GM13976 (cell line): ENCODE measurements at regions not wholly inside any gene's neighbourhood (a gene's known extent, or its start where the extent isn't known, plus 50 kb on each side); places are given as distances from the start of the nearest gene placed in this dataset.

Source experiments
- DNase-seq: peaks from one replicate; pipeline ENCODE4 v3.0.0; 2012; ENCODE audit warnings: low spot score
- in situ Hi-C: fragments of 300-500 bp; cut with MboI; formaldehyde crosslinking; loops from one replicate; pipeline ENCODE4 v1.12.0; 2022; ENCODE audit warnings: low sequenced_read_pairs, mixed read lengths, inconsistent platforms; ENCODE audit not compliant: unreplicated experiment
- TF ChIP-seq, protein P1 (sequence below): IDR thresholded peaks from 2 replicates; pipeline ENCODE4 v1.5.1; 2012; ENCODE audit warnings: borderline replicate concordance, mild to moderate bottlenecking; ENCODE audit not compliant: insufficient read depth; ENCODE audit errors: extremely low read depth, missing control alignments, control extremely low read depth

DNA sequence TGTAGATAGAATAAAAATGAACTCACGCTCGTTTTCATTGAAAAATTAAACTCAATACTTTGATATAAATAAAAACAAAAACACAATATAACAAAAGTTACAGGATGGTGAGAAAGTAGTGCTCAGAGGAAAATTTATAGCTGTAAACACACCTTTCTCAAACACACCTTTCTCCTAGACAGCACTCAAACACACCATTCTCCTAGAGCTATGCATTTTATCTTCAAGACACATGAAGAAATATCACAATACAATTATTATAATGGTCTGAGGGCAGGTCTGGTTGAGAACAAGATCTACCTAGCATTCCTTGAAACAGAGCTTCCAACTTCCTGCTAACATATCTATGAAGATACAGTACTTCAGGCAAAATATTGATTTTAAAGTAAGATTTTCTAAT lies 183.4 kb upstream of the NBEA start:
- no peak for DNase-seq
- in situ Hi-C loops: no loop called here
- TF ChIP-seq, protein P1, sequence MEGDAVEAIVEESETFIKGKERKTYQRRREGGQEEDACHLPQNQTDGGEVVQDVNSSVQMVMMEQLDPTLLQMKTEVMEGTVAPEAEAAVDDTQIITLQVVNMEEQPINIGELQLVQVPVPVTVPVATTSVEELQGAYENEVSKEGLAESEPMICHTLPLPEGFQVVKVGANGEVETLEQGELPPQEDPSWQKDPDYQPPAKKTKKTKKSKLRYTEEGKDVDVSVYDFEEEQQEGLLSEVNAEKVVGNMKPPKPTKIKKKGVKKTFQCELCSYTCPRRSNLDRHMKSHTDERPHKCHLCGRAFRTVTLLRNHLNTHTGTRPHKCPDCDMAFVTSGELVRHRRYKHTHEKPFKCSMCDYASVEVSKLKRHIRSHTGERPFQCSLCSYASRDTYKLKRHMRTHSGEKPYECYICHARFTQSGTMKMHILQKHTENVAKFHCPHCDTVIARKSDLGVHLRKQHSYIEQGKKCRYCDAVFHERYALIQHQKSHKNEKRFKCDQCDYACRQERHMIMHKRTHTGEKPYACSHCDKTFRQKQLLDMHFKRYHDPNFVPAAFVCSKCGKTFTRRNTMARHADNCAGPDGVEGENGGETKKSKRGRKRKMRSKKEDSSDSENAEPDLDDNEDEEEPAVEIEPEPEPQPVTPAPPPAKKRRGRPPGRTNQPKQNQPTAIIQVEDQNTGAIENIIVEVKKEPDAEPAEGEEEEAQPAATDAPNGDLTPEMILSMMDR: no peak

- in situ Hi-C loops: no loop called here
- no peak for DNase-seq
Observed at GRCh38 chr13:34762312-34762711, 179.8 kb upstream of the NBEA start.

DNA sequence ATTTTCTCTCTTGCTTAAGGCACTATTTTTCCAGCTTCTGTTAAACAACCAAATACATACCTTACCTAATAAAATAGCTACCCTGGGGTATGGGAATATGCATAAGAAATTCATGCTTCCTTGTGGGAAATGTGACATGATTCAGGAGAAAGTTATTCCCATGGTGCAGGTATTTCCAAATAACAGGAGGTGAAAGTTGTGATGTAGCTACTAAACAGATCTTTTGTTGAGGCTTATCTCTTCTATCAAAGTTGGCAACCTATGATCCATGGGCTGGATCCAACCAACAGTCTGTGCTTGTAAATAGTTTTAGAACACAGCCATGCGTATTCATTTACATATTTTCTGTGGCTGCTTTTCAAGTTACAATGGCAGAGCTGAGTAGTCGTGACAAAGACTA lies 177.8 kb upstream of the NBEA start:
- TF ChIP-seq, protein P1: no peak
- in situ Hi-C loops: no loop called here
- no peak for DNase-seq

More at GRCh38 chr13:34762312-34762711, 179.8 kb upstream of the NBEA start:
- TF ChIP-seq, protein P1: no peak

DNA sequence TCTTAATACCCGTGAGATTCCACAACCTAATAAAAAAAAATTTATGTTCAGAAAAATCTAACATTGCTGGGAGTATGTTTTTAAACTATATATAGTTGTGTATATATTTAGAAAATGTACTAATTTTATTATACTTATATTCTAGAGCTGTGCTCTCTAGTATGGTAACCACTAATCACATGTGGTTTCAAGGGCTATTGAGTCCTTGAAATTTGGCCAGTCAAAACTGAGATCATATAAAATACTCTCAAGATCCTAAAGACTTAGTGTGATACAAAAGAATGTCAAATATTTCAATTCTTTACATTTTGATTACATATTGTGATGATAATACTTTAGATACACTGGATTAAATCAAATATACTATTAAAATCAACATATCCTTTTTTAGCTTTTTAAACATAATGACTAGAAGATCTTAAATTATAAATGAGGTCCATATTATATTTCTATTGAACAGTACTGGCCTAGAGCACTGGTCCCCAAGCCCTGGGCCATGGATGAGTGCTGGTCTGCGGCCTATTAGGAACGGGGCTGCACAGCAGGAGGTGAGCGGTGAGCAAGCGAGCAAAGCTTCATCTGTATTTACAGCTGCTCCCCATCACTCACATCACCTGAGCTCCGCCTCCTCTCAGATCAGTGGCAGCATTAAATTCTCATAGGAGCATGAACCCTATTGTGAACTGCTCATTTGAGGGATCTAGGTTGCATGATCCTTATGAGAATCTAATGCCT lies 176.5 kb upstream of the NBEA start:
- TF ChIP-seq, protein P1: no peak
- no peak for DNase-seq
- in situ Hi-C loops: no loop called here

DNA sequence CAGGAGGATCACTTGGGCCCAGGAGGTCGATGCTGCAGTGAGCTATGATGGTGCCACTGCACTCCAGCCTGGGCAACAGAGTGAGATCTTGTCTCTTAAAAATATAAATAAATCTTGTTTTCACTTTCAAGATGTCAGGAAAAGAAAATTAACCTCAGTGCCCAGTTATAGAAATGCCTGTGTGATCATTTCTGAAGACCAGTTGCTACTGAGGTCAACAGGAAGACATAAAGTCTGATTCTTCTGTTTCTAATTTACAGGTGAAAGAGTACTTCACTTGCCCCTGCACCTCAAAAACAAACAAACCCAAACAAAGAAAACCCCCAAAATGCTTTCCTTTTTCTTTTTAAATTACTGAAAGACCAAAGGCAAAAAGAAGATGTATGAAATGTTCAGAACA lies 174.3 kb upstream of the NBEA start:
- in situ Hi-C loops: no loop called here
- DNase-seq: no peak
- TF ChIP-seq, protein P1: no peak

- in situ Hi-C loops: no loop called here
- no peak for DNase-seq
- TF ChIP-seq, protein P1: no peak
Observed at GRCh38 chr13:34772206-34772605, 169.9 kb upstream of the NBEA start.
